DND-41 (cell line): ENCODE measurements at regions not wholly inside any gene's neighbourhood (a gene's known extent, or its start where the extent isn't known, plus 50 kb on each side); places are given as distances from the start of the nearest gene placed in this dataset.
"Not testable (repeated sequence)": the region's sequence is repeated elsewhere in the genome, so short reads cannot be mapped to it uniquely, and the experiment has no call there.

Experiments
- CTCF ChIP-seq: IDR thresholded peaks from 2 replicates; pipeline ENCODE4 v1.5.1; 2012; ENCODE audit warnings: borderline replicate concordance, low read length, moderate library complexity, mild to moderate bottlenecking; ENCODE audit not compliant: poor library complexity, severe bottlenecking; ENCODE audit errors: extremely low read depth
- EZH2 ChIP-seq: IDR thresholded peaks from 3 replicates; pipeline ENCODE4 v1.6.1; 2012; ENCODE audit warnings: borderline replicate concordance, low read depth, mild to moderate bottlenecking, moderate library complexity, low read length, inconsistent platforms; ENCODE audit not compliant: severe bottlenecking

DNA sequence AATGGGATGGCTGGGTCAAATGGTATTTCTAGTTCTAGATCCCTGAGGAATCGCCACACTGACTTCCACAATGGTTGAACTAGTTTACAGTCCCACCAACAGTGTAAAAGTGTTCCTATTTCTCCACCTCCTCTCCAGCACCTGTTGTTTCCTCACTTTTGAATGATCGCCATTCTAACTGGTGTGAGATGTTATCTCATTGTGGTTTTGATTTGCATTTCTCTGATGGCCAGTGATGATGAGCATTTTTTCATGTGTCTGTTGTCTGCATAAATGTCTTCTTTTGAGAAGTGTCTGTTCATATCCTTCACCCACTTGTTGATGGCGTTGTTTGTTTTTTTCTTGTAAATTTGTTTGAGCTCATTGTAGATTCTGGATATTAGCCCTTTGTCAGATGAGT, 272.9 kb upstream of the GRAMD2B start:
- not testable (repeated sequence) for TF ChIP-seq EZH2, CTCF
